Body of pancreas (tissue), 4 donors: ENCODE measurements at regions not wholly inside any gene's neighbourhood (a gene's known extent, or its start where the extent isn't known, plus 50 kb on each side); places are given as distances from the start of the nearest gene placed in this dataset.

Experiments
- CTCF ChIP-seq, 7 experiments: fragments of 450-650 bp in 4 of 7; fragments of 200-600 bp in 3 of 7; sonication (generic) in 3 of 7; IDR thresholded peaks; one replicate each; pipeline ENCODE4 v1.5.1; 2016 to 2019; ENCODE audit warnings: antibody characterized with exemption in 7 of 7
- POLR2A ChIP-seq, 3 donors: fragments of 450-650 bp; IDR thresholded peaks; one replicate each; pipeline ENCODE4 v1.6.1; 2016; ENCODE audit warnings: antibody characterized with exemption in 3 of 3, mild to moderate bottlenecking in 2 of 3

GRCh38 chr17:33642002-33642401 lies 348.9 kb upstream of the ASIC2 start:
- TF ChIP-seq CTCF (IDR thresholded peaks at IDR 0.05) (no peak), POLR2A (IDR thresholded peaks at IDR 0.05) (no peak)
